Activated CD4-positive, alpha-beta T cell treated with anti-CD3 and anti-CD28 coated beads for 24 hours (primary cell): ENCODE measurements at regions not wholly inside any gene's neighbourhood (a gene's known extent, or its start where the extent isn't known, plus 50 kb on each side); places are given as distances from the start of the nearest gene placed in this dataset.
"Not testable (repeated sequence)": the region's sequence is repeated elsewhere in the genome, so short reads cannot be mapped to it uniquely, and the experiment has no call there.

Experiments
- DNase-seq, 2 donors: peaks; one replicate each; pipeline ENCODE4 v3.0.0-alpha.2; 2020; ENCODE audit warnings: low read depth in 2 of 2

- no peak for DNase-seq
Observed at GRCh38 chr14:71773898-71774481, 158.2 kb upstream of the RGS6 start.

- no peak for DNase-seq
Observed at GRCh38 chr14:71776471-71777360, 155.5 kb upstream of the RGS6 start.

- no peak for DNase-seq
Observed at GRCh38 chr14:71780075-71780474, 152.2 kb upstream of the RGS6 start.

- DNase-seq = no peak
Observed at GRCh38 chr14:71780822-71781221, 151.4 kb upstream of the RGS6 start.

- no peak for DNase-seq
Observed at GRCh38 chr14:71783088-71783487, 149.1 kb upstream of the RGS6 start.

GRCh38 chr14:71783786-71784185 is 148.4 kb upstream of the RGS6 start:
- DNase-seq = no peak

GRCh38 chr14:71789005-71789404 is 143.2 kb upstream of the RGS6 start:
- DNase-seq = no peak

GRCh38 chr14:71799841-71800240 is 132.4 kb upstream of the RGS6 start:
- no peak for DNase-seq

- DNase-seq = no peak
Observed at GRCh38 chr14:71800878-71801277, 131.4 kb upstream of the RGS6 start.

- no peak for DNase-seq
Observed at GRCh38 chr14:71803539-71804260, 128.5 kb upstream of the RGS6 start.

GRCh38 chr14:71804992-71805391 is 127.2 kb upstream of the RGS6 start:
- DNase-seq = no peak

GRCh38 chr14:71807049-71807448 is 125.2 kb upstream of the RGS6 start:
- DNase-seq = not testable (repeated sequence)

- DNase-seq = not testable (repeated sequence)
Observed at GRCh38 chr14:71810800-71811199, 121.4 kb upstream of the RGS6 start.

- DNase-seq = no peak
Observed at GRCh38 chr14:71812693-71813092, 119.5 kb upstream of the RGS6 start.

- DNase-seq = no peak
Observed at GRCh38 chr14:71815110-71815509, 117.1 kb upstream of the RGS6 start.

- DNase-seq = no peak
Observed at GRCh38 chr14:71824816-71825215, 107.4 kb upstream of the RGS6 start.

GRCh38 chr14:71833476-71833875 is 98.8 kb upstream of the RGS6 start:
- no peak for DNase-seq

- no peak for DNase-seq
Observed at GRCh38 chr14:71834284-71835204, 97.7 kb upstream of the RGS6 start.

- no peak for DNase-seq
Observed at GRCh38 chr14:71852181-71852580, 80.0 kb upstream of the RGS6 start.

GRCh38 chr14:71855399-71856036 is 76.7 kb upstream of the RGS6 start:
- DNase-seq = peak; percentile 38 to 68
